Heart right ventricle (tissue), 16 donors: ENCODE measurements at regions not wholly inside any gene's neighbourhood (a gene's known extent, or its start where the extent isn't known, plus 50 kb on each side); places are given as distances from the start of the nearest gene placed in this dataset.

Experiments
- ATAC-seq, 8 donors: fragments of 200-7000 bp; cut with Tn5 transposase; one replicate each; pipeline ENCODE4 v1.9.1; 2020; ENCODE audit warnings: mild to moderate bottlenecking in 8 of 8, moderate library complexity in 8 of 8, moderate number of reproducible peaks in 1 of 8
- DNase-seq, 2 donors: peaks; one replicate each; pipeline ENCODE4 v3.0.0-alpha.2; 2020
- H3K27ac ChIP-seq, 10 donors: fragments of 200-600 bp; sonication (generic) in 2 of 10; one replicate each; pipeline versions ENCODE4 v1.5.0 to v1.8.0; 2020 to 2022; ENCODE audit warnings: mild to moderate bottlenecking in 3 of 10
- H3K27me3 ChIP-seq, 7 donors: fragments of 200-600 bp; one replicate each; pipeline ENCODE4 v1.8.0; 2021 to 2022; ENCODE audit warnings: mild to moderate bottlenecking in 2 of 7
- H3K36me3 ChIP-seq, 9 donors: fragments of 200-600 bp; sonication (generic) in 1 of 9; one replicate each; pipeline versions ENCODE4 v1.5.0 to v1.8.0; 2020 to 2022; ENCODE audit warnings: mild to moderate bottlenecking in 2 of 9
- H3K4me1 ChIP-seq, 9 donors: fragments of 200-600 bp; sonication (generic) in 1 of 9; one replicate each; pipeline versions ENCODE4 v1.5.0 to v1.8.0; 2020 to 2022; ENCODE audit warnings: mild to moderate bottlenecking in 4 of 9
- H3K4me3 ChIP-seq, 10 donors: fragments of 200-600 bp; sonication (generic) in 2 of 10; one replicate each; pipeline versions ENCODE4 v1.5.0 to v1.8.0; 2020 to 2022; ENCODE audit warnings: mild to moderate bottlenecking in 7 of 10, moderate library complexity in 2 of 10
- H3K9me3 ChIP-seq, 11 donors: fragments of 200-600 bp in 10 of 11; sonication (generic) in 2 of 11; one replicate each; pipeline versions ENCODE4 v1.5.0 to v1.8.0; 2013 to 2022; ENCODE audit warnings: mild to moderate bottlenecking in 2 of 11, control low read depth in 1 of 11, moderate library complexity in 1 of 11
- CTCF ChIP-seq, 9 donors: fragments of 200-600 bp; sonication (generic) in 2 of 9; IDR thresholded peaks; one replicate each; pipeline versions ENCODE4 v1.5.0 to v1.8.0; 2021 to 2022; ENCODE audit warnings: antibody characterized with exemption in 9 of 9, mild to moderate bottlenecking in 5 of 9, moderate library complexity in 1 of 9
- WGBS, 2 donors: extraction: QIAGEN DNeasy Blood & Tissue Kit; methylation state at CpG; one replicate each; pipeline ENCODE4 v1.1.7; 2013; ENCODE audit warnings: inconsistent platforms in 1 of 2; 5-methylcytosine and 5-hydroxymethylcytosine counted together
- intact Hi-C, 10 donors: fragments of 100-400 bp; cut with DNase I; formaldehyde crosslinking; loops; one replicate each; pipeline versions ENCODE4 v1.11.1 to v1.14.2; 2022
- donor health status: Arrhythmogenic right ventricular cardiomyopathy.
- donor health status: ischemic (EF 13 %, LVEDD 7.1; RV severe dilation, severe dysfunction).
- donor health status: healthy with polysubstance abuse.
- donor health status: DM: no; HTN: yes; CAD: no.
- donor health status: DM: no; HTN: no; CAD: no.
- donor health status: ischemic (EF 25% LVEDD 6.9; RV normal size, moderate dysfunction).
- donor health status: ischemic (EF 25% LVEDD 5.7; RV mildly dilated, moderate dysfunction).
- donor health status: healthy.
- donor health status: DM: yes; HTN: yes; CAD: no.
- donor health status: Ischemic cardiomyopathy.
- donor health status: ischemic (EF 35%, LVEDD 5.7; RV mildly dilated, moderate dysfunction).
- donor health status: nonischemic (EF 11% LVEDD 7.7; RV severe dilation, severe dysfunction).
- donor health status: DM: yes; HTN: yes; CAD: no.
- donor health status: PGD.
- donor health status: ischemic (EF 29% LVEDD 5.4; RV normal size, mild dysfunction).
- donor health status: nonischemic (EF 23%, LVEDD 6.1; RV moderate dilation, normal function).

GRCh38 chr6:164109770-164110140, 695.2 kb downstream of the QKI start:
- 28 to 31% methylated on average over 6 of the region's 6 CpGs for WGBS, 2 donors
- H3K4me3 ChIP-seq: peak overlapping the region in 9 of 10 donors; percentile 4 to 36 (median 23)
- intact Hi-C loops: loop anchor here (2.0 to 10.0 kb wide), 28 partner anchors 38 to 935 kb away; partner anchors contain the start of gene QKI (in 1 of the 10)
- H3K4me1 ChIP-seq: peaks cover 0 to 54% (median 24%) of the 10 kb centered on the region in 9 donors
- ATAC-seq: peak in 7 of 8 donors; percentile 17 to 46 (median 27)
- no peaks in the 10 kb centered on the region for H3K36me3 ChIP-seq
- peak; percentile 54 to 85 (median 74) for TF ChIP-seq CTCF (IDR thresholded peaks at IDR 0.05)
- H3K9me3 ChIP-seq: no peaks in the 10 kb centered on the region
- no peaks in the 10 kb centered on the region for H3K27me3 ChIP-seq
- peak overlapping the region; percentile 80 to 97 (median 90) for H3K27ac ChIP-seq
- DNase-seq: peak; percentile 52 to 66

GRCh38 chr6:164108869-164109769, 694.6 kb downstream of the QKI start:
- H3K9me3 ChIP-seq: no peaks in the 10 kb centered on the region
- intact Hi-C loops: loop anchor here (2.0 to 10.0 kb wide), 24 partner anchors 144 to 927 kb away; partner anchors contain the start of gene QKI (in 1 of the 10)
- DNase-seq: peak; percentile 87 to 91
- H3K27me3 ChIP-seq: no peaks in the 10 kb centered on the region
- H3K4me1 ChIP-seq: peaks cover 0 to 51% (median 24%) of the 10 kb centered on the region in 9 donors
- peak overlapping the region in 9 of 10 donors; percentile 4 to 36 (median 23) for H3K4me3 ChIP-seq
- peak in 3 of 9 donors; percentile 5 to 38 (median 24) for TF ChIP-seq CTCF (IDR thresholded peaks at IDR 0.05)
- H3K36me3 ChIP-seq: no peaks in the 10 kb centered on the region
- 12 to 13% methylated on average over 20 of the region's 20 CpGs for WGBS, 2 donors
- H3K27ac ChIP-seq: peak overlapping the region; percentile 80 to 97 (median 90)
- peak; percentile 65 to 91 (median 80) for ATAC-seq

- peaks cover 0 to 58% (median 24%) of the 10 kb centered on the region in 9 donors for H3K4me1 ChIP-seq
- WGBS, 2 donors: 33 to 37% methylated on average over 4 of the region's 4 CpGs
- no peaks in the 10 kb centered on the region for H3K36me3 ChIP-seq
- peak in 1 of 2 donors; percentile 38 for DNase-seq
- no peaks in the 10 kb centered on the region for H3K27me3 ChIP-seq
- TF ChIP-seq CTCF (IDR thresholded peaks at IDR 0.05): no peak
- ATAC-seq: peak in 7 of 8 donors; percentile 10 to 43 (median 31)
- H3K9me3 ChIP-seq: no peaks in the 10 kb centered on the region
- intact Hi-C loops: loop anchor here (2.0 to 10.0 kb wide), 24 partner anchors 143 to 926 kb away; partner anchors contain the start of gene QKI (in 1 of the 10)
- peak overlapping the region in 2 of 10 donors; percentile 19 to 36 for H3K4me3 ChIP-seq
- H3K27ac ChIP-seq: peak overlapping the region; percentile 80 to 97 (median 90)
Observed at GRCh38 chr6:164108092-164108491, 693.6 kb downstream of the QKI start.

- Histone ChIP-seq H3K27ac (peak overlapping the region; percentile 80 to 97 (median 90)), H3K27me3 (no peaks in the 10 kb centered on the region), H3K4me1 (peaks cover 3 to 64% (median 31%) of the 10 kb centered on the region in 9 donors), H3K9me3 (no peaks in the 10 kb centered on the region), H3K36me3 (no peaks in the 10 kb centered on the region), H3K4me3 (no peak overlapping the region)
- ATAC-seq: peak; percentile 32 to 70 (median 64)
- intact Hi-C loops: loop anchor here (2.0 to 10.0 kb wide), 23 partner anchors 143 to 925 kb away; partner anchors contain the start of gene QKI (in 1 of the 10)
- WGBS, 2 donors: 54 to 73% methylated on average over 9 of the region's 9 CpGs
- no peak for TF ChIP-seq CTCF (IDR thresholded peaks at IDR 0.05)
- DNase-seq: peak in 1 of 2 donors; percentile 71
Observed at GRCh38 chr6:164107297-164107995, 692.9 kb downstream of the QKI start.
